ENCODE measurements at regions not wholly inside any gene's neighbourhood (a gene's known extent, or its start where the extent isn't known, plus 50 kb on each side); places are given as distances from the start of the nearest gene placed in this dataset.

- DNase-seq (ENCODE audit: low spot score) = no peak
Observed at GRCh38 chr20:17787816-17788215, 88.0 kb downstream of the BANF2 start.

GRCh38 chr20:17786221-17786718 lies 86.5 kb downstream of the BANF2 start:
- no peak for DNase-seq (ENCODE audit: low spot score)

All from activated CD4-positive, alpha-beta T cell treated with anti-CD3 and anti-CD28 coated beads, Interleukin-2, Interleukin-4, amounts not matched to agents 100 ng/mL and 50 ng/mL, durations not matched to agents 16 hours and 8 hours (primary cell).